ENCODE measurements at regions not wholly inside any gene's neighbourhood (a gene's known extent, or its start where the extent isn't known, plus 50 kb on each side); places are given as distances from the start of the nearest gene placed in this dataset.

DNA sequence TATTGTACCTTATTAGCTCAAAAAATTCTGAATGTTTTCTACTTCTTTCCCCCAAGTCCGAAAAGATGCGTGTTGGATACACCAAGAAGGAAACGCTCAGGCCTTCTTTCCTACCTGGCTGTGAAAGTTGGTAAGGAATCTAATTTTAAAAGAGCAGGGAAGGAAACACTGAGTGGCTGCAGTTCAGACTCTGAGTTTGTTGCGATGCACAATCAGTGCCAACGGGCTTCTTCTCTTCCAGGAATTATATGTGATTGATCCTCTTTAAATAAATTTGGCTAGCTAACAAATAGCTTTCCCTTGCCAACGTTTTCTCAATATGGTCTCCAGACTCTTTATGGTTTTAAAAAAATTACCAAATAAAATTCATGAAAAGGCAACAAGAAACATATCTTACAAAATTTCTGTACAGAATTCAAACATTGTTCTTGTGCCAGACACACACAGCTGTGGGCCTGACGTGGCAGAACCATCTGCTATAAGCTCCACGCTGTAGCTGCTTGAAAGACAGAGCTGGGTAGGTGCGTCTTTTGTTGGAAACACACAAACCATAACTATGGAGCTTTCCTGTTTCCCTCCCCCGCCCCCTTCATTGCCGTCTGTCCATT is 493.1 kb downstream of the ZNF608 start (continued):
- TF ChIP-seq ZNF544 (tag by site-specific recombination; IDR thresholded peaks at IDR 0.05) (no peak), ZNF776 (tag by site-specific recombination; IDR thresholded peaks at IDR 0.05; ENCODE audit: borderline replicate concordance) (no peak), ZNF146 (tag by site-specific recombination; IDR thresholded peaks at IDR 0.05) (no peak), MYNN (tag by site-specific recombination; IDR thresholded peaks at IDR 0.05; ENCODE audit: borderline replicate concordance) (no peak), ZNF621 (tag by site-specific recombination; IDR thresholded peaks at IDR 0.05) (no peak), ZNF404 (tag by site-specific recombination; IDR thresholded peaks at IDR 0.05) (no peak), ZSCAN16 (tag by site-specific recombination; IDR thresholded peaks at IDR 0.05) (no peak)

- H3K4me1 ChIP-seq (ENCODE audit: control insufficient read depth, insufficient read depth, low read length), result no peaks in the 10 kb centered on the region
- no peaks in the 10 kb centered on the region for H3K36me3 ChIP-seq (ENCODE audit: control insufficient read depth in 2 of 2, insufficient read depth in 1 of 2, low read length in 2 of 2)
- ChIA-PET POLR2A (interaction anchor here (0.8 kb wide), 1 partner anchor 12 kb away, joined by 3 read pairs; no protein-coding TSS in a partner anchor), CTCF (no interaction called here)
- no peaks in the 10 kb centered on the region for H3K9me3 ChIP-seq (ENCODE audit: control insufficient read depth, insufficient read depth, low read depth, low read length)
- H3K4me3 ChIP-seq (ENCODE audit: low read depth, low read length), result no peak overlapping the region
- no peak for TF ChIP-seq ZNF335 (tag by site-specific recombination; conservative IDR thresholded peaks at IDR 0.05)
- no peak for TF ChIP-seq ZSCAN30 (tag by site-specific recombination; IDR thresholded peaks at IDR 0.05)
- TF ChIP-seq PATZ1 (tag by site-specific recombination; IDR thresholded peaks at IDR 0.05), result no peak
- no peak overlapping the region for H3K27ac ChIP-seq (ENCODE audit: extremely low read depth, low read depth, low read length)
Measured at GRCh38 chr5:124252747-124253146, 493.7 kb downstream of the ZNF608 start.

DNA sequence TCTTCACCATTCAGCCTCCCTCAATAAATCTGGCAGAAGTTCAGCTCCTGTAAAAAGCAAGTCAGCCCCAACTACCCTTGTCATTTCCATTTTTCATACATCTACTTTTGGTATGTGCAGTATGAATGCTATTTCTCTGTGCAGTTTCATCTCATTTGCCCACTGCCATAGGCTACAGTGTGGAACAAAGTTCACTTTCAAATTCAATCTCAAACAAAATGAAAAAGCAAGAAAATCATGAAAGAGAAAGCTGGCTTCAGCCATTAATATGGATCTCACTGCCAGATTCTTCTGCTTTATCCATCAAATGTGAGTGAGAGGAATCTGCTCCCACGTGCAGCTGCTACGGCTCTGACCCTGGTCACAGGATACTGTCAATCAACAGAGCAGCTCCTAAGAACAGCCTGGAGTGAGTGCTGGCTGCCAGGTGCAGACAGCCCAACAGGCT is 494.2 kb downstream of the ZNF608 start:
- POLR2A ChIA-PET, result no interaction called here
- H3K4me1 ChIP-seq (ENCODE audit: control insufficient read depth, insufficient read depth, low read length), result no peaks in the 10 kb centered on the region
- TF ChIP-seq ZNF747 (tag by site-specific recombination; IDR thresholded peaks at IDR 0.05) (no peak), ZFP37 (tag by site-specific recombination; IDR thresholded peaks at IDR 0.05) (no peak), SP2 (tag by site-specific recombination; IDR thresholded peaks at IDR 0.05) (no peak), REPIN1 (tag by site-specific recombination; IDR thresholded peaks at IDR 0.05; ENCODE audit: low read depth) (no peak), ZFP41 (tag by site-specific recombination; IDR thresholded peaks at IDR 0.05; ENCODE audit: borderline replicate concordance) (no peak), ZNF214 (tag by site-specific recombination; IDR thresholded peaks at IDR 0.05; ENCODE audit: borderline replicate concordance) (no peak), ZNF146 (tag by site-specific recombination; IDR thresholded peaks at IDR 0.05) (no peak), ZBTB48 (tag by site-specific recombination; IDR thresholded peaks at IDR 0.05) (no peak)
- TF ChIP-seq, protein P1, sequence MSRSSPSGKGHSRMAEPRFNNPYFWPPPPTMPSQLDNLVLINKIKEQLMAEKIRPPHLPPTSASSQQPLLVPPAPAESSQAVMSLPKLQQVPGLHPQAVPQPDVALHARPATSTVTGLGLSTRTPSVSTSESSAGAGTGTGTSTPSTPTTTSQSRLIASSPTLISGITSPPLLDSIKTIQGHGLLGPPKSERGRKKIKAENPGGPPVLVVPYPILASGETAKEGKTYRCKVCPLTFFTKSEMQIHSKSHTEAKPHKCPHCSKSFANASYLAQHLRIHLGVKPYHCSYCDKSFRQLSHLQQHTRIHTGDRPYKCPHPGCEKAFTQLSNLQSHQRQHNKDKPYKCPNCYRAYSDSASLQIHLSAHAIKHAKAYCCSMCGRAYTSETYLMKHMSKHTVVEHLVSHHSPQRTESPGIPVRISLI (tag by site-specific recombination; IDR thresholded peaks at IDR 0.05), result no peak
- TF ChIP-seq, protein P2, sequence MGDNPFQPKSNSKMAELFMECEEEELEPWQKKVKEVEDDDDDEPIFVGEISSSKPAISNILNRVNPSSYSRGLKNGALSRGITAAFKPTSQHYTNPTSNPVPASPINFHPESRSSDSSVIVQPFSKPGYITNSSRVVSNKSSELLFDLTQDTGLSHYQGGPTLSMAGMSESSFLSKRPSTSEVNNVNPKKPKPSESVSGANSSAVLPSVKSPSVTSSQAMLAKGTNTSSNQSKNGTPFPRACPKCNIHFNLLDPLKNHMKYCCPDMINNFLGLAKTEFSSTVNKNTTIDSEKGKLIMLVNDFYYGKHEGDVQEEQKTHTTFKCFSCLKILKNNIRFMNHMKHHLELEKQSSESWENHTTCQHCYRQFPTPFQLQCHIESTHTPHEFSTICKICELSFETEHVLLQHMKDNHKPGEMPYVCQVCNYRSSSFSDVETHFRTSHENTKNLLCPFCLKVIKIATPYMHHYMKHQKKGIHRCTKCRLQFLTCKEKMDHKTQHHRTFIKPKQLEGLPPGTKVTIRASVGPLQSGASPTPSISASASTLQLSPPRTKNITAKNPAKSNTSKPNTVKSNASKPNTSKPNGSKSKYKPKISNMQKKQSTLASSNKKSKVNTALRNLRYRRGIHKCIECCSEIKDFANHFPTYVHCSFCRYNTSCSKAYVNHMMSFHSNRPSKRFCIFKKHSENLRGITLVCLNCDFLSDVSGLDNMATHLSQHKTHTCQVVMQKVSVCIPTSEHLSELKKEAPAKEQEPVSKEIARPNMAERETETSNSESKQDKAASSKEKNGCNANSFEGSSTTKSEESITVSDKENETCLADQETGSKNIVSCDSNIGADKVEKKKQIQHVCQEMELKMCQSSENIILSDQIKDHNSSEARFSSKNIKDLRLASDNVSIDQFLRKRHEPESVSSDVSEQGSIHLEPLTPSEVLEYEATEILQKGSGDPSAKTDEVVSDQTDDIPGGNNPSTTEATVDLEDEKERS (tag by site-specific recombination; IDR thresholded peaks at IDR 0.05), result no peak
- no peak overlapping the region for H3K4me3 ChIP-seq (ENCODE audit: low read depth, low read length)
- CTCF ChIA-PET, result no interaction called here
- H3K27ac ChIP-seq (ENCODE audit: extremely low read depth, low read depth, low read length), result no peak overlapping the region
- no peaks in the 10 kb centered on the region for H3K36me3 ChIP-seq (ENCODE audit: control insufficient read depth in 2 of 2, insufficient read depth in 1 of 2, low read length in 2 of 2)
- no peaks in the 10 kb centered on the region for H3K9me3 ChIP-seq (ENCODE audit: control insufficient read depth, insufficient read depth, low read depth, low read length)

Measured in HEK293 (cell line).